Loucy (cell line): ENCODE measurements at regions not wholly inside any gene's neighbourhood (a gene's known extent, or its start where the extent isn't known, plus 50 kb on each side); places are given as distances from the start of the nearest gene placed in this dataset.

Source experiments
- H2AFZ ChIP-seq: fragments of 200-600 bp; sonication (generic); 2 replicates; pipeline ENCODE4 v1.6.0; 2016; ENCODE audit warnings: antibody characterized with exemption, mild to moderate bottlenecking, low read length, moderate library complexity
- H3F3A ChIP-seq: fragments of 200-600 bp; 2 replicates; pipeline ENCODE4 v1.6.0; 2016; ENCODE audit warnings: antibody characterized with exemption, low read depth, mild to moderate bottlenecking
- H3K27me3 ChIP-seq: fragments of 200-600 bp; sonication (generic); 2 replicates; pipeline ENCODE4 v1.6.1; 2014; ENCODE audit warnings: low read length, mild to moderate bottlenecking; ENCODE audit not compliant: insufficient read depth, poor library complexity, severe bottlenecking
- H3K36me3 ChIP-seq: fragments of 200-600 bp; sonication (generic); 2 replicates; pipeline ENCODE4 v1.6.1; 2016; ENCODE audit warnings: low read length; ENCODE audit not compliant: insufficient read depth
- H3K4me1 ChIP-seq: fragments of 200-600 bp; sonication (generic); 2 replicates; pipeline ENCODE4 v1.5.1; 2014; ENCODE audit warnings: low read length, mild to moderate bottlenecking; ENCODE audit not compliant: insufficient read depth, poor library complexity, severe bottlenecking
- H3K4me2 ChIP-seq: fragments of 200-600 bp; sonication (generic); 2 replicates; pipeline ENCODE4 v1.6.0; 2014; ENCODE audit warnings: antibody characterized with exemption, low read length, low read depth, mild to moderate bottlenecking; ENCODE audit not compliant: poor library complexity, severe bottlenecking
- H3K4me3 ChIP-seq: fragments of 200-600 bp; sonication (generic); 2 replicates; pipeline ENCODE4 v1.5.1; 2014; ENCODE audit warnings: low read length, mild to moderate bottlenecking, mixed read lengths; ENCODE audit not compliant: poor library complexity, severe bottlenecking
- H3K79me2 ChIP-seq: fragments of 200-600 bp; sonication (generic); 2 replicates; pipeline ENCODE4 v1.6.1; 2014; ENCODE audit warnings: low read length; ENCODE audit not compliant: insufficient read depth
- H3K9ac ChIP-seq: fragments of 200-600 bp; sonication (generic); 2 replicates; pipeline ENCODE4 v1.6.0; 2014; ENCODE audit warnings: mild to moderate bottlenecking, low read depth, low read length, moderate library complexity; ENCODE audit not compliant: poor library complexity, severe bottlenecking
- H3K9me2 ChIP-seq: fragments of 200-600 bp; sonication (generic); replicated peaks from 2 replicates; pipeline ENCODE4 v1.6.1; 2016; ENCODE audit warnings: low read depth, low read length, mixed read lengths
- H3K9me3 ChIP-seq: fragments of 200-600 bp; sonication (generic); 2 replicates; pipeline ENCODE4 v1.6.1; 2014; ENCODE audit warnings: mild to moderate bottlenecking, antibody characterized with exemption, low read length, low read depth; ENCODE audit not compliant: insufficient read depth
- H4K20me1 ChIP-seq: fragments of 200-600 bp; sonication (generic); 2 replicates; pipeline ENCODE4 v1.6.0; 2014; ENCODE audit warnings: antibody characterized with exemption, low read length, mild to moderate bottlenecking; ENCODE audit not compliant: insufficient read depth, poor library complexity, severe bottlenecking
- CTCF ChIP-seq: fragments of 200-600 bp; sonication (generic); conservative IDR thresholded peaks from 2 replicates; pipeline ENCODE4 v1.5.1; 2014; ENCODE audit warnings: mild to moderate bottlenecking, antibody characterized with exemption, low read length
- EZH2phosphoT487 ChIP-seq: fragments of 200-600 bp; IDR thresholded peaks from 2 replicates; pipeline ENCODE4 v1.6.1; 2018; ENCODE audit warnings: antibody characterized with exemption, mild to moderate bottlenecking, moderate library complexity, borderline replicate concordance

GRCh38 chr2:53087262-53087873 lies 680.2 kb upstream of the CHAC2 start:
- H3K4me3 ChIP-seq: no peak overlapping the region
- H3K79me2 ChIP-seq: no peaks in the 10 kb centered on the region
- H3K27me3 ChIP-seq: no peaks in the 10 kb centered on the region
- TF ChIP-seq CTCF (no peak), EZH2phosphoT487 (no peak)
- H3K9me3 ChIP-seq: no peaks in the 10 kb centered on the region
- no peaks in the 10 kb centered on the region for H3K36me3 ChIP-seq
- H4K20me1 ChIP-seq: no peaks in the 10 kb centered on the region
- H3K4me2 ChIP-seq: no peak overlapping the region
- no peaks in the 10 kb centered on the region for H3F3A ChIP-seq
- no peaks in the 10 kb centered on the region for H3K4me1 ChIP-seq
- no peaks in the 10 kb centered on the region for H3K9me2 ChIP-seq
- no peak overlapping the region for H2AFZ ChIP-seq
- H3K9ac ChIP-seq: no peak overlapping the region

- no peaks in the 10 kb centered on the region for H4K20me1 ChIP-seq
- H3F3A ChIP-seq: no peaks in the 10 kb centered on the region
- no peaks in the 10 kb centered on the region for H3K4me1 ChIP-seq
- no peak overlapping the region for H2AFZ ChIP-seq
- no peak for TF ChIP-seq EZH2phosphoT487
- no peak for TF ChIP-seq CTCF
- no peaks in the 10 kb centered on the region for H3K79me2 ChIP-seq
- H3K9me2 ChIP-seq: no peaks in the 10 kb centered on the region
- no peak overlapping the region for H3K9ac ChIP-seq
- H3K9me3 ChIP-seq: no peaks in the 10 kb centered on the region
- H3K4me3 ChIP-seq: no peak overlapping the region
- no peak overlapping the region for H3K4me2 ChIP-seq
- no peaks in the 10 kb centered on the region for H3K27me3 ChIP-seq
- H3K36me3 ChIP-seq: no peaks in the 10 kb centered on the region
Measured at GRCh38 chr2:53077413-53077812, 690.2 kb upstream of the CHAC2 start.

DNA sequence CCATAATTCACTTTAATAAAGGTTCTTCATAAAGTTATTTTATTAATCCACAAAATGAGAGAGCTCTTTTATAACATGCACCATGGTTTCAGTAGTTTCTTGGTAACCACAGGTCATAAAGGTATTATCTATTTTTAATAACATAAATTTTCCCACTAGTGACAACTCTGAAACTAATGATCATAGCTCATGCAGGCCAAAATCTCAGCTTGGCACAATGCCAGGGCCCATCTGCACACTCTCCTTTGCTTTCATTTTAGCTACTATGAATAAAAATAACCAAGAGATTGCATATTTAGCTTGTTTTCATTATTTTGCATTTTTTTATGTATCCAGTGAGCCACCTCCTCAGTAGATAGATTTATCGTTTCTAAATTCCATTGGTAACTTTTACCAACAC lies 691.8 kb upstream of the CHAC2 start:
- Histone ChIP-seq H3K4me2 (no peak overlapping the region), H3K4me1 (no peaks in the 10 kb centered on the region), H3K9me3 (no peaks in the 10 kb centered on the region), H3K79me2 (no peaks in the 10 kb centered on the region), H3K4me3 (no peak overlapping the region), H3K9ac (no peak overlapping the region), H3F3A (no peaks in the 10 kb centered on the region), H3K27me3 (no peaks in the 10 kb centered on the region), H3K36me3 (no peaks in the 10 kb centered on the region), H3K9me2 (no peaks in the 10 kb centered on the region), H4K20me1 (no peaks in the 10 kb centered on the region), H2AFZ (no peak overlapping the region)
- TF ChIP-seq EZH2phosphoT487 (no peak), CTCF (no peak)
